ENCODE measurements at regions not wholly inside any gene's neighbourhood (a gene's known extent, or its start where the extent isn't known, plus 50 kb on each side); places are given as distances from the start of the nearest gene placed in this dataset.

DNA sequence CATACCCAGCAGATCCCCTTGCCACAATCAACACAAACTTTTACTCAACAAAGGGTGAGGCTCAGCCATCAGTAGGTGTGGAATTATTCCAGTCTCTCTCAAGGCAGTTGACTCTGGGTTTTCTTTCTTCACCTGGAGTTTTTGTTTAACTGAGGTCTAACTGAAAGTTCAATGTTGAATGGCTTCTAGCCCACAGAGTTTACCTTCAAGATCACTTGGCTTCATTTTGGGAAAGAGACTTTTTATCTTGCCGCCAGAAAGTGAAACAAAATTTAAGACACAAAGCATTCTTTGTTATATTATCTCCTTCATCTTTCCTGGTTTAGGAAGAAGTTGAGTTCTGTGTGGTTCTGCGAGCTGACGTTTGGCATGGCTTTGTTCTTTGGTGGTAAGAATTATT, 83.8 kb upstream of the RASGEF1B start:
- H3K36me3 ChIP-seq (ENCODE audit: control insufficient read depth in 1 of 2, insufficient read depth in 2 of 2, low read depth in 1 of 2, low read length in 2 of 2) = no peaks in the 10 kb centered on the region
- H3K79me1 ChIP-seq (replicated peaks; ENCODE audit: low read length, poor library complexity, severe bottlenecking) = no peaks in the 10 kb centered on the region
- H3K27me3 ChIP-seq (ENCODE audit: control insufficient read depth in 1 of 2, insufficient read depth in 1 of 2, low read length in 2 of 2) = no peaks in the 10 kb centered on the region
- 43% methylated on average over 2 of the region's 3 CpGs for WGBS
- H4K8ac ChIP-seq (ENCODE audit: low read length) = no peak overlapping the region
- H3K14ac ChIP-seq (ENCODE audit: low read length in 2 of 2) = no peak overlapping the region
- H3K4ac ChIP-seq (ENCODE audit: low read depth in 1 of 2, low read length in 2 of 2) = no peak overlapping the region
- no peaks in the 10 kb centered on the region for H3K9me3 ChIP-seq (ENCODE audit: control insufficient read depth, low read length)
- no peak overlapping the region for H2BK12ac ChIP-seq (ENCODE audit: low read length in 2 of 2)
- no peak overlapping the region for H3K9ac ChIP-seq (ENCODE audit: low read length)
- no peak overlapping the region for H2BK120ac ChIP-seq (ENCODE audit: low read depth, low read length)
- no peak overlapping the region for H2AK5ac ChIP-seq (ENCODE audit: low read length, severe bottlenecking)
- no peak overlapping the region for H3K4me3 ChIP-seq (ENCODE audit: insufficient read depth in 1 of 2, low read depth in 1 of 2, low read length in 2 of 2)
- H4K91ac ChIP-seq (ENCODE audit: low read length) = no peak overlapping the region
- no peak for DNase-seq
- H2BK5ac ChIP-seq (ENCODE audit: low read depth, low read length, poor library complexity, severe bottlenecking) = no peak overlapping the region
- H2AFZ ChIP-seq (ENCODE audit: low read depth, low read length) = no peak overlapping the region
- no peaks in the 10 kb centered on the region for H3K4me1 ChIP-seq (ENCODE audit: control insufficient read depth, insufficient read depth, low read depth, low read length)
- H3K4me2 ChIP-seq (ENCODE audit: low read length, poor library complexity, severe bottlenecking) = no peak overlapping the region
- H3K27ac ChIP-seq (ENCODE audit: low read length, poor library complexity, severe bottlenecking) = no peak overlapping the region
- no peak overlapping the region for H3K18ac ChIP-seq (ENCODE audit: low read depth in 1 of 2, low read length in 2 of 2)
- H3K23ac ChIP-seq (ENCODE audit: low read length in 2 of 2) = no peak overlapping the region
- H2BK15ac ChIP-seq (ENCODE audit: low read depth, poor library complexity, severe bottlenecking) = no peak overlapping the region

DNA sequence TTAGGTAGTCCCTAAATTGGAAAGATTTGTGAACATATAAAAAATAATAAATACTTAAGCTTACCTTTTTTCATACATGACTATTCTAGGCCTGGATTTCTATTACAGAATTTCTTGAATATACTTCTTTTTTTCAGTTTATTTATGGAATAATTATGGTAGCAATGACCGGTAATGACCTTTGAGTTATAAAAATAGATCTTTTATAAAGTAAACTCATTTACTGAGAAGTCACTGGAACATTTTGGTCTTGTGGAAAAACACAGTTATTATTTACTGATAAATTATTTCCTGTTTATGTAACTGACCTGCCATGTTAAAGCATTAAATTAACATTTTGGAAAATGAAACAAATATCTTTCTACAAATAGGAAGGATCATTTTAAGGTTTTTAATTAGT, 80.4 kb upstream of the RASGEF1B start:
- Histone ChIP-seq H4K91ac (ENCODE audit: low read length) (no peak overlapping the region), H3K79me1 (replicated peaks; ENCODE audit: low read length, poor library complexity, severe bottlenecking) (no peaks in the 10 kb centered on the region), H3K4ac (ENCODE audit: low read depth in 1 of 2, low read length in 2 of 2) (no peak overlapping the region), H3K27ac (ENCODE audit: low read length, poor library complexity, severe bottlenecking) (no peak overlapping the region), H3K18ac (ENCODE audit: low read depth in 1 of 2, low read length in 2 of 2) (no peak overlapping the region), H3K9ac (ENCODE audit: low read length) (no peak overlapping the region), H2AK5ac (ENCODE audit: low read length, severe bottlenecking) (no peak overlapping the region), H2AFZ (ENCODE audit: low read depth, low read length) (no peak overlapping the region), H2BK120ac (ENCODE audit: low read depth, low read length) (no peak overlapping the region), H3K4me1 (ENCODE audit: control insufficient read depth, insufficient read depth, low read depth, low read length) (no peaks in the 10 kb centered on the region), H2BK15ac (ENCODE audit: low read depth, poor library complexity, severe bottlenecking) (no peak overlapping the region), H3K23ac (ENCODE audit: low read length in 2 of 2) (no peak overlapping the region), H2BK5ac (ENCODE audit: low read depth, low read length, poor library complexity, severe bottlenecking) (no peak overlapping the region), H3K14ac (ENCODE audit: low read length in 2 of 2) (no peak overlapping the region), H3K4me3 (ENCODE audit: insufficient read depth in 1 of 2, low read depth in 1 of 2, low read length in 2 of 2) (no peak overlapping the region), H3K27me3 (ENCODE audit: control insufficient read depth in 1 of 2, insufficient read depth in 1 of 2, low read length in 2 of 2) (no peaks in the 10 kb centered on the region), H2BK12ac (ENCODE audit: low read length in 2 of 2) (no peak overlapping the region), H3K9me3 (ENCODE audit: control insufficient read depth, low read length) (no peaks in the 10 kb centered on the region), H4K8ac (ENCODE audit: low read length) (no peak overlapping the region), H3K36me3 (ENCODE audit: control insufficient read depth in 1 of 2, insufficient read depth in 2 of 2, low read depth in 1 of 2, low read length in 2 of 2) (no peaks in the 10 kb centered on the region), H3K4me2 (ENCODE audit: low read length, poor library complexity, severe bottlenecking) (no peak overlapping the region)
- DNase-seq = no peak
- WGBS = no CpG with 5 or more reads among the region's 1 CpG

DNA sequence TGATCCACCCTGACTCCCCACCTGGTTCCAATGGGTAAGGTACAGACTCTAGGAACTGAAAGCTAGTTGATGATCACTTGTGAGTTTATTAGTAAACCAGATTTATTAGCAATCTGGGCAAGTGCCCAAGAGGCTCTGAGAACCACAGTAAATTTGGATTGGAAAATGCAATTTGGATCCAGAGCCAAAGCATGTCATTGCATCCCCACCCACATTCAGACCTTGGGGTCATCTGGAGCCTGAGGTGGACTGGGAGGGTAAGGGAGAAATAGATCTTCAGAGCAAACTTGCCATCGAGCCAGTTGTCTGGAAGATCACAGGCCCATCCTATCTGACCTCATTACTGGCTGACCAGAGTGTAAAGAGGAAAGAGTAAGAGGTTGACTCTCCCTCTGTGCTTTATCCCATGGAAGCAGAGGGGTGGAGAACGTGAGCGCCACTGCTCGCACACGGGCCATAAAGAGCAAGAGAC, 78.7 kb upstream of the RASGEF1B start:
- Histone ChIP-seq H3K4me1 (ENCODE audit: control insufficient read depth, insufficient read depth, low read depth, low read length) (no peaks in the 10 kb centered on the region), H3K4me2 (ENCODE audit: low read length, poor library complexity, severe bottlenecking) (no peak overlapping the region), H3K23ac (ENCODE audit: low read length in 2 of 2) (no peak overlapping the region), H3K4ac (ENCODE audit: low read depth in 1 of 2, low read length in 2 of 2) (no peak overlapping the region), H3K14ac (ENCODE audit: low read length in 2 of 2) (no peak overlapping the region), H3K27me3 (ENCODE audit: control insufficient read depth in 1 of 2, insufficient read depth in 1 of 2, low read length in 2 of 2) (no peaks in the 10 kb centered on the region), H2BK12ac (ENCODE audit: low read length in 2 of 2) (no peak overlapping the region), H2AFZ (ENCODE audit: low read depth, low read length) (no peak overlapping the region), H3K9ac (ENCODE audit: low read length) (no peak overlapping the region), H2BK120ac (ENCODE audit: low read depth, low read length) (no peak overlapping the region), H3K9me3 (ENCODE audit: control insufficient read depth, low read length) (no peaks in the 10 kb centered on the region), H3K18ac (ENCODE audit: low read depth in 1 of 2, low read length in 2 of 2) (no peak overlapping the region), H4K8ac (ENCODE audit: low read length) (no peak overlapping the region), H2BK5ac (ENCODE audit: low read depth, low read length, poor library complexity, severe bottlenecking) (no peak overlapping the region), H2BK15ac (ENCODE audit: low read depth, poor library complexity, severe bottlenecking) (no peak overlapping the region), H4K91ac (ENCODE audit: low read length) (no peak overlapping the region), H3K4me3 (ENCODE audit: insufficient read depth in 1 of 2, low read depth in 1 of 2, low read length in 2 of 2) (peak overlapping the region in 1 of 2 experiments; percentile 16), H2AK5ac (ENCODE audit: low read length, severe bottlenecking) (no peak overlapping the region), H3K79me1 (replicated peaks; ENCODE audit: low read length, poor library complexity, severe bottlenecking) (no peaks in the 10 kb centered on the region), H3K27ac (ENCODE audit: low read length, poor library complexity, severe bottlenecking) (no peak overlapping the region), H3K36me3 (ENCODE audit: control insufficient read depth in 1 of 2, insufficient read depth in 2 of 2, low read depth in 1 of 2, low read length in 2 of 2) (no peaks in the 10 kb centered on the region)
- DNase-seq = no peak
- 87% methylated on average over 4 of the region's 5 CpGs for WGBS

- no peak overlapping the region for H4K91ac ChIP-seq (ENCODE audit: low read length)
- 81% methylated on average over 7 of the region's 7 CpGs for WGBS
These were observed 78.3 kb upstream of the RASGEF1B start for GRCh38 chr4:81549984-81550383.

More at GRCh38 chr4:81549984-81550383, 78.3 kb upstream of the RASGEF1B start:
- Histone ChIP-seq H2BK120ac (ENCODE audit: low read depth, low read length) (no peak overlapping the region), H2AFZ (ENCODE audit: low read depth, low read length) (no peak overlapping the region), H3K79me1 (replicated peaks; ENCODE audit: low read length, poor library complexity, severe bottlenecking) (no peaks in the 10 kb centered on the region), H3K4me3 (ENCODE audit: insufficient read depth in 1 of 2, low read depth in 1 of 2, low read length in 2 of 2) (peak overlapping the region in 1 of 2 experiments; percentile 16), H3K9me3 (ENCODE audit: control insufficient read depth, low read length) (no peaks in the 10 kb centered on the region), H3K23ac (ENCODE audit: low read length in 2 of 2) (no peak overlapping the region), H3K4me2 (ENCODE audit: low read length, poor library complexity, severe bottlenecking) (no peak overlapping the region), H3K4ac (ENCODE audit: low read depth in 1 of 2, low read length in 2 of 2) (no peak overlapping the region), H3K27me3 (ENCODE audit: control insufficient read depth in 1 of 2, insufficient read depth in 1 of 2, low read length in 2 of 2) (no peaks in the 10 kb centered on the region), H2BK12ac (ENCODE audit: low read length in 2 of 2) (no peak overlapping the region), H3K9ac (ENCODE audit: low read length) (no peak overlapping the region), H3K18ac (ENCODE audit: low read depth in 1 of 2, low read length in 2 of 2) (no peak overlapping the region), H3K4me1 (ENCODE audit: control insufficient read depth, insufficient read depth, low read depth, low read length) (no peaks in the 10 kb centered on the region), H2BK5ac (ENCODE audit: low read depth, low read length, poor library complexity, severe bottlenecking) (no peak overlapping the region), H3K27ac (ENCODE audit: low read length, poor library complexity, severe bottlenecking) (no peak overlapping the region), H3K14ac (ENCODE audit: low read length in 2 of 2) (no peak overlapping the region), H2AK5ac (ENCODE audit: low read length, severe bottlenecking) (no peak overlapping the region), H2BK15ac (ENCODE audit: low read depth, poor library complexity, severe bottlenecking) (no peak overlapping the region), H4K8ac (ENCODE audit: low read length) (no peak overlapping the region), H3K36me3 (ENCODE audit: control insufficient read depth in 1 of 2, insufficient read depth in 2 of 2, low read depth in 1 of 2, low read length in 2 of 2) (no peaks in the 10 kb centered on the region)
- no peak for DNase-seq

Measured in mesenchymal stem cell (in vitro differentiated cells and primary cell).